GM23338 (cell line): ENCODE measurements at regions not wholly inside any gene's neighbourhood (a gene's known extent, or its start where the extent isn't known, plus 50 kb on each side); places are given as distances from the start of the nearest gene placed in this dataset.

Experiments
- CREB1 ChIP-seq: fragments of 250-450 bp; sonication (Bioruptor Pico); IDR thresholded peaks from 2 replicates; pipeline ENCODE4 v1.5.0; 2020; ENCODE audit warnings: low read depth, mild to moderate bottlenecking, moderate library complexity
- CTCF ChIP-seq, 2 experiments: fragments of 200-600 bp in 1 of 2; sonication (generic) in 1 of 2; conservative IDR thresholded peaks; 2 replicates each; pipeline versions ENCODE4 v1.5.1 to v1.6.1; 2016 to 2017; ENCODE audit warnings: antibody characterized with exemption in 2 of 2, low read depth in 2 of 2, mild to moderate bottlenecking in 2 of 2, moderate library complexity in 1 of 2
- ETS1 ChIP-seq: IDR thresholded peaks from 2 replicates; pipeline ENCODE4 v1.6.1; 2016; ENCODE audit warnings: antibody characterized with exemption
- EZH2 ChIP-seq: fragments of 200-600 bp; sonication (generic); IDR thresholded peaks from one replicate; pipeline ENCODE4 v1.8.0; 2017; ENCODE audit warnings: antibody characterized with exemption, mild to moderate bottlenecking, low read depth; ENCODE audit not compliant: unreplicated experiment
- EZH2phosphoT487 ChIP-seq: fragments of 200-600 bp; sonication (generic); IDR thresholded peaks from one replicate; pipeline ENCODE4 v1.8.1; 2018; ENCODE audit warnings: antibody characterized with exemption; ENCODE audit not compliant: unreplicated experiment
- JUNB ChIP-seq: IDR thresholded peaks from one replicate; pipeline ENCODE4 v1.6.1; 2016; ENCODE audit warnings: antibody characterized with exemption; ENCODE audit not compliant: unreplicated experiment
- POLR2AphosphoS5 ChIP-seq: IDR thresholded peaks from 2 replicates; pipeline ENCODE4 v1.6.1; 2016; ENCODE audit warnings: antibody characterized with exemption, low read depth
- REST ChIP-seq: IDR thresholded peaks from one replicate; pipeline ENCODE4 v1.6.1; 2018; ENCODE audit warnings: antibody characterized with exemption; ENCODE audit not compliant: unreplicated experiment
- STAT1 ChIP-seq: IDR thresholded peaks from one replicate; pipeline ENCODE4 v1.6.1; 2016; ENCODE audit warnings: antibody characterized with exemption; ENCODE audit not compliant: unreplicated experiment
- ZNF114 ChIP-seq: fragments of 250-450 bp; sonication (Bioruptor Pico); IDR thresholded peaks from 2 replicates; pipeline ENCODE4 v1.5.0; 2020; ENCODE audit warnings: mild to moderate bottlenecking, moderate library complexity
- ZNF331 ChIP-seq: fragments of 250-450 bp; sonication (Bioruptor Pico); IDR thresholded peaks from 2 replicates; pipeline ENCODE4 v1.5.0; 2020; ENCODE audit warnings: low read depth, mild to moderate bottlenecking, moderate library complexity
- ZNF462 ChIP-seq: fragments of 250-450 bp; sonication (Bioruptor Pico); IDR thresholded peaks from 2 replicates; pipeline ENCODE4 v1.5.0; 2020; ENCODE audit warnings: mild to moderate bottlenecking, moderate library complexity

GRCh38 chr9:79928661-79929223, 357.0 kb downstream of the TLE4 start:
- no peak for TF ChIP-seq CTCF (conservative IDR thresholded peaks at IDR 0.05; ENCODE audit: low read depth in 2 of 2)
- no peak for TF ChIP-seq ZNF331 (CRISPR knock-in tag)
- no peak for TF ChIP-seq CREB1 (CRISPR knock-in tag)
- no peak for TF ChIP-seq EZH2
- TF ChIP-seq POLR2AphosphoS5: no peak
- no peak for TF ChIP-seq ETS1
- no peak for TF ChIP-seq EZH2phosphoT487
- TF ChIP-seq REST: no peak
- TF ChIP-seq ZNF462 (CRISPR knock-in tag): no peak
- no peak for TF ChIP-seq JUNB
- TF ChIP-seq ZNF114 (CRISPR knock-in tag): no peak
- TF ChIP-seq STAT1: no peak
